Bronchial epithelial cell (primary cell): ENCODE measurements at regions not wholly inside any gene's neighbourhood (a gene's known extent, or its start where the extent isn't known, plus 50 kb on each side); places are given as distances from the start of the nearest gene placed in this dataset.

ENCODE experiments used
- DNase-seq: peaks from one replicate; pipeline ENCODE4 v3.0.0-alpha.2; 2010; ENCODE audit warnings: low read depth
- FAIRE-seq: peaks from 2 replicates; lab custom pipeline; 2011; peaks lifted over from hg19 to GRCh38; lab: Jason Lieb, UNC
- H3K27me3 ChIP-seq: 2 replicates; pipeline ENCODE4 v1.5.1; 2011; ENCODE audit warnings: low read length; ENCODE audit not compliant: control insufficient read depth, insufficient read depth
- H3K36me3 ChIP-seq: 2 replicates; pipeline ENCODE4 v1.5.1; 2011; ENCODE audit warnings: low read length; ENCODE audit not compliant: control insufficient read depth, insufficient read depth
- H3K4me3 ChIP-seq: 2 replicates; pipeline ENCODE4 v1.5.1; 2011; ENCODE audit warnings: mild to moderate bottlenecking, low read depth, low read length, control low read depth
- CTCF ChIP-seq: IDR thresholded peaks from 2 replicates; pipeline ENCODE4 v1.5.1; 2011; ENCODE audit warnings: mild to moderate bottlenecking, moderate library complexity, low read length, control low read depth, inconsistent platforms; ENCODE audit not compliant: insufficient read depth, severe bottlenecking

DNA sequence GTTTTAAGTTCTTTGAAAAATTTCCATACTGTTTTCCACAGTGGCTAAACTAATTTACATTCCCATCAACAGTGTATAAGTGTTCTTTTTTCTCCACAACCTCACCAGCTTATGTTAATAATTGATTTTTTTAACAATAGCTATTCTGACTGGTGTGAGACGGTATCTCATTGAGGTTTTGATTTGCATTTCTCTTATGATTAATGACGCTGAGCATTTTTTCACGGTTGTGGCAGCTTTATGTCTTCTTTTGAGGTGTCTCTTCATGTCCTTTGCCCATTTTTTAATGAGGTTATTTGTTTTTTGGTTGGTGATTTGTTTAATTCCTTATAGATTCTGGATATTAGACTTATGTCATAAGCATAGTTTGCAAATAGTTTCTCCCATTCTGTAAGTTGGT is 997.9 kb downstream of the SUCLG1 start:
- FAIRE-seq = no peak
- no peak for TF ChIP-seq CTCF
- no peak for DNase-seq
- Histone ChIP-seq H3K4me3 (no peak overlapping the region), H3K27me3 (no peaks in the 10 kb centered on the region), H3K36me3 (no peaks in the 10 kb centered on the region)

DNA sequence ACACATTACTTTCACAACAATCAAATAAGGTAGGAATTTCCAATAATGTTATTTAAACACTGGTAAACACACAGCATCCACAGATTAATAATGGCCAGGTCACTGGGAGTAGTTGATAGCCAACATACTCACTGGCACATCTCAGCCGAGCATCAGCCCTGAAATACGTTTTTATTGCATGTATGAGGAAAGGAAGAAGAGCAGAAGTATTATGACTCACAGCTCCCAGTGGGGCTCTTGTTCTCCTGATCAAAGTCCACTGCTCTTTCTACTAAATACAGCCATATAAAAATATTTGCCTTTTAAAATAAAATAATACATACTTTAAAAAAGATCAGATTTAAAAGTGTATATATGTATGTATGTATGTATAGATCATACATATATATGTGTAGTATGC is 999.6 kb downstream of the SUCLG1 start:
- no peaks in the 10 kb centered on the region for H3K27me3 ChIP-seq
- no peak for FAIRE-seq
- no peaks in the 10 kb centered on the region for H3K36me3 ChIP-seq
- DNase-seq = no peak
- TF ChIP-seq CTCF = no peak
- H3K4me3 ChIP-seq = no peak overlapping the region

- FAIRE-seq (no peak), DNase-seq (no peak)
- TF ChIP-seq CTCF = no peak
- Histone ChIP-seq H3K36me3 (no peaks in the 10 kb centered on the region), H3K27me3 (no peaks in the 10 kb centered on the region), H3K4me3 (no peak overlapping the region)
Measured at GRCh38 chr2:83435989-83436388, 1023.1 kb downstream of the SUCLG1 start.

- no peak for TF ChIP-seq CTCF
- Histone ChIP-seq H3K27me3 (no peaks in the 10 kb centered on the region), H3K36me3 (no peaks in the 10 kb centered on the region), H3K4me3 (no peak overlapping the region)
- FAIRE-seq (no peak), DNase-seq (no peak)
Measured at GRCh38 chr2:83420993-83421392, 1038.1 kb downstream of the SUCLG1 start.

DNA sequence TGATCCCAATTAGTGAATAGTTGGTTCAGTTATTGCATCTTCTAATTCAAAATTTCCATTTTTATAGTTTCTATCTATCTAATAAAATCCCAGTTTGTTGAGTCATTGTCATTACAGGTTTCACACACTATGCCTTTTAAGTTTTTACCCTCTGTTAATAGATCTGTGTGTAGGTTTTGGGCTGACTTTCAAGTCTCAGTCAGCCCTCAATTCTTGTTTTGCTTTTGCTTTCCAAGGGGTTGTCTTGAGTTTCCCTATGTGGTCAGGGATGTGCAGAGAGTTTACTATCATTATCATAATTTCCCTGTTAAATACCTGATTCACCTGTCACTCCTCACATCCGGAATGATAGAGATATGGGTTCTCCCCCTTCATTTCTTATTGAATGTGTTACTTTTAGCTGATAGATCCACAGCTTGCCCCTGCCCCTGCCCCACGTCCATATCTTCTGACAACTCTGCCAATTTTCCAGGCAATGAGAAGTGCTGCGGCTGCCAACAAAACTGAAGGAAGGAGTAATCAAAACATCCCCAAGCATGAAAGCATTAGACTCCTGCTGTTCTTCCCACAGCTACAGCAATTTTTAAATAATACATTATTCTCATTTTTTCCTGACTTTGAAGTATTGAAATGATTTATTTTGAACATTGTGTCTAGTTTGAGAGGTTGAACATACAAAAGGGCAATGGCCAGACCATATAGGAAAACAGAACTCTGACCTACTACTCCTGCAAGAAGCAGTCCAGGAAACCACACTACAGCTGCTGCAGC is 1064.8 kb downstream of the SUCLG1 start:
- TF ChIP-seq CTCF = no peak
- Histone ChIP-seq H3K4me3 (no peak overlapping the region), H3K36me3 (no peaks in the 10 kb centered on the region), H3K27me3 (no peaks in the 10 kb centered on the region)
- FAIRE-seq (no peak), DNase-seq (no peak)

DNA sequence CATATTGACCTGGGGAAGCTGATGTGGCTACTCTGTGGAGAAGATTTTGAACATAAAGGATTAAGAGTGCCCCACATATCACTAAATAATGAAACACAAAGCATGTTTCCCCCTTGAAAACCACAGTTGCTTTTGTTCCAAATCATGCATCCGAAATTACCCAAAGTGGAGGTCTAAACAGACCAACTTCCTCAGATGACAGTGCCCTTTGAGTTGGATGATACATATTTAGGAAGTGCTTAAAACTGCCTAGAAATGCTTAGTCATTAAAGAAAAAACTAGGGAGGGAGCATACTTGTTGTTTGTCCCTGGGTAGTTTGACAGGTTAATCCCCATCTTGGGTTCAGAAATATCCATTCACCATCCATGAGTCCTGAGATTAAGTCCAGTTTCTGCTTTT is 1070.3 kb downstream of the SUCLG1 start:
- Histone ChIP-seq H3K36me3 (no peaks in the 10 kb centered on the region), H3K27me3 (no peaks in the 10 kb centered on the region), H3K4me3 (no peak overlapping the region)
- DNase-seq (no peak), FAIRE-seq (no peak)
- no peak for TF ChIP-seq CTCF
